ENCODE measurements at regions not wholly inside any gene's neighbourhood (a gene's known extent, or its start where the extent isn't known, plus 50 kb on each side); places are given as distances from the start of the nearest gene placed in this dataset.

- TF ChIP-seq CTCF (IDR thresholded peaks at IDR 0.05; ENCODE audit: low read depth, low read length) = peak; percentile 42
- peak; percentile 3 for DNase-seq (ENCODE audit: extremely low read depth, low read depth)
These were observed 199.5 kb downstream of the AASDHPPT start for GRCh38 chr11:106276859-106277436.

- DNase-seq (ENCODE audit: extremely low read depth, low read depth) = no peak
- TF ChIP-seq CTCF (IDR thresholded peaks at IDR 0.05; ENCODE audit: low read depth, low read length) = no peak
These were observed 200.0 kb downstream of the AASDHPPT start for GRCh38 chr11:106277484-106277883.

GRCh38 chr11:106278391-106278790, 200.9 kb downstream of the AASDHPPT start:
- DNase-seq (ENCODE audit: extremely low read depth, low read depth) = no peak
- no peak for TF ChIP-seq CTCF (IDR thresholded peaks at IDR 0.05; ENCODE audit: low read depth, low read length)

- no peak for TF ChIP-seq CTCF (IDR thresholded peaks at IDR 0.05; ENCODE audit: low read depth, low read length)
- DNase-seq (ENCODE audit: extremely low read depth, low read depth) = no peak
These were observed 202.6 kb downstream of the AASDHPPT start for GRCh38 chr11:106280036-106280435.

GRCh38 chr11:106281455-106282173, 204.2 kb downstream of the AASDHPPT start:
- no peak for TF ChIP-seq CTCF (IDR thresholded peaks at IDR 0.05; ENCODE audit: low read depth, low read length)
- DNase-seq (ENCODE audit: extremely low read depth, low read depth) = peak; percentile 53

GRCh38 chr11:106286881-106287504, 209.5 kb downstream of the AASDHPPT start:
- TF ChIP-seq CTCF (IDR thresholded peaks at IDR 0.05; ENCODE audit: low read depth, low read length) = no peak

GRCh38 chr11:106288057-106288456, 210.6 kb downstream of the AASDHPPT start:
- DNase-seq (ENCODE audit: extremely low read depth, low read depth) = no peak
- no peak for TF ChIP-seq CTCF (IDR thresholded peaks at IDR 0.05; ENCODE audit: low read depth, low read length)

More at GRCh38 chr11:106286881-106287504, 209.5 kb downstream of the AASDHPPT start:
- no peak for DNase-seq (ENCODE audit: extremely low read depth, low read depth)
